K562 (cell line): ENCODE measurements at regions not wholly inside any gene's neighbourhood (a gene's known extent, or its start where the extent isn't known, plus 50 kb on each side); places are given as distances from the start of the nearest gene placed in this dataset.

ENCODE experiments used
- ARID1B ChIP-seq: fragments of 450-650 bp; IDR thresholded peaks from 2 replicates; pipeline ENCODE4 v1.6.1; 2016; ENCODE audit warnings: antibody characterized with exemption, mild to moderate bottlenecking, inconsistent platforms
- ATF7 ChIP-seq: fragments of 450-650 bp; IDR thresholded peaks from 2 replicates; pipeline ENCODE4 v1.7.1; 2014; ENCODE audit warnings: mild to moderate bottlenecking, moderate library complexity
- BACH1 ChIP-seq: fragments of 200-800 bp; sonication (Bioruptor generic); IDR thresholded peaks from 2 replicates; pipeline ENCODE4 v1.6.1; 2016; ENCODE audit warnings: missing genetic modification characterization, missing compliant biosample characterization
- CBX3 ChIP-seq, 2 experiments: IDR thresholded peaks; 1 replicate in 1 of 2; 2 replicates in 1 of 2; pipeline ENCODE4 v1.6.1; 2012; ENCODE audit warnings: inconsistent platforms in 2 of 2, low read length in 2 of 2, borderline replicate concordance in 1 of 2, control low read depth in 1 of 2
- EZH2 ChIP-seq: IDR thresholded peaks from 2 replicates; pipeline ENCODE4 v1.6.1; 2012; ENCODE audit warnings: low read depth, mild to moderate bottlenecking, inconsistent platforms, low read length, borderline replicate concordance
- HNRNPK ChIP-seq: fragments of 200-400 bp; formaldehyde crosslinking; IDR thresholded peaks from one replicate; pipeline ENCODE4 v1.6.1; 2018; ENCODE audit warnings: mild to moderate bottlenecking, low read depth, low read length; ENCODE audit not compliant: poor library complexity, severe bottlenecking
- IFI16 ChIP-seq: fragments of 250-450 bp; sonication (Bioruptor Pico); IDR thresholded peaks from 2 replicates; pipeline ENCODE4 v2.1.2; 2022; ENCODE audit warnings: mild to moderate bottlenecking, inconsistent platforms
- KDM4B ChIP-seq, 2 experiments: fragments of 450-650 bp in 1 of 2; sonication (generic) in 1 of 2; IDR thresholded peaks; 2 replicates each; pipeline ENCODE4 v1.6.1; 2016 to 2017; ENCODE audit warnings: borderline replicate concordance in 2 of 2, antibody characterized with exemption in 1 of 2, low read depth in 1 of 2, mild to moderate bottlenecking in 1 of 2
- KHSRP ChIP-seq: fragments of 450-650 bp; IDR thresholded peaks from 2 replicates; pipeline ENCODE4 v1.6.1; 2017
- MEF2A ChIP-seq: IDR thresholded peaks from 2 replicates; pipeline ENCODE4 v1.6.1; 2011; ENCODE audit warnings: low read depth, mild to moderate bottlenecking, low read length, moderate library complexity; ENCODE audit not compliant: control insufficient read depth
- MTA3 ChIP-seq: fragments of 450-650 bp; formaldehyde crosslinking; IDR thresholded peaks from 2 replicates; pipeline ENCODE4 v1.6.1; 2017; ENCODE audit warnings: mild to moderate bottlenecking, borderline replicate concordance
- NCOA4 ChIP-seq: fragments of 450-650 bp; IDR thresholded peaks from 2 replicates; pipeline ENCODE4 v1.6.1; 2018; ENCODE audit warnings: mild to moderate bottlenecking; ENCODE audit not compliant: partially characterized antibody
- NFIC ChIP-seq: fragments of 450-650 bp; IDR thresholded peaks from 2 replicates; pipeline ENCODE4 v1.6.1; 2017; ENCODE audit warnings: mild to moderate bottlenecking, inconsistent platforms
- PCBP1 ChIP-seq: fragments of 200-400 bp; formaldehyde crosslinking; IDR thresholded peaks from 2 replicates; pipeline ENCODE4 v1.6.1; 2018; ENCODE audit warnings: mild to moderate bottlenecking, low read depth, low read length; ENCODE audit not compliant: poor library complexity, severe bottlenecking
- PML ChIP-seq: IDR thresholded peaks from 2 replicates; pipeline ENCODE4 v1.6.1; 2012; ENCODE audit warnings: low read length, inconsistent platforms
- POLR2B ChIP-seq: fragments of 450-650 bp; IDR thresholded peaks from 2 replicates; pipeline ENCODE4 v1.6.1; 2018; ENCODE audit warnings: low read depth; ENCODE audit not compliant: partially characterized antibody
- RHOXF2B ChIP-seq: fragments of 250-450 bp; sonication (Bioruptor Pico); conservative IDR thresholded peaks from 2 replicates; pipeline ENCODE4 v1.5.1; 2021
- SMAD1 ChIP-seq: fragments of 150-350 bp; IDR thresholded peaks from 2 replicates; pipeline ENCODE4 v1.6.1; 2014; ENCODE audit warnings: low read length, low read depth; ENCODE audit not compliant: partially characterized antibody
- SMC3 ChIP-seq: conservative IDR thresholded peaks from 2 replicates; pipeline ENCODE4 v1.6.1; 2011; ENCODE audit warnings: low read depth, low read length, improper control_type of control experiment; ENCODE audit not compliant: insufficient read depth
- SRSF3 ChIP-seq: fragments of 200-400 bp; formaldehyde crosslinking; IDR thresholded peaks from 2 replicates; pipeline ENCODE4 v1.6.1; 2016; ENCODE audit warnings: mild to moderate bottlenecking, low read length, moderate library complexity; ENCODE audit not compliant: insufficient read depth
- STAT5A ChIP-seq: IDR thresholded peaks from 2 replicates; pipeline ENCODE4 v1.6.1; 2012; ENCODE audit warnings: low read length, inconsistent platforms, borderline replicate concordance
- SUPT5H ChIP-seq: fragments of 450-650 bp; IDR thresholded peaks from 2 replicates; pipeline ENCODE4 v1.6.1; 2016
- ZC3H4 ChIP-seq: sonication (generic); formaldehyde crosslinking; IDR thresholded peaks from 2 replicates; pipeline ENCODE4 v1.9.0; 2021; ENCODE audit warnings: missing genetic modification reagents, borderline replicate concordance
- ZNF121 ChIP-seq: sonication (generic); formaldehyde crosslinking; conservative IDR thresholded peaks from 2 replicates; pipeline ENCODE4 v1.8.0; 2022; ENCODE audit warnings: missing genetic modification reagents
- ZNF124 ChIP-seq: sonication (generic); formaldehyde crosslinking; IDR thresholded peaks from 2 replicates; pipeline ENCODE4 v1.8.1; 2022; ENCODE audit warnings: missing genetic modification reagents
- TF ChIP-seq, protein P1 (sequence below): fragments of 250-450 bp; sonication (Bioruptor Pico); IDR thresholded peaks from 2 replicates; pipeline ENCODE4 v1.8.0; 2021; ENCODE audit warnings: mild to moderate bottlenecking, moderate library complexity
- TF ChIP-seq, protein P2 (sequence below): fragments of 450-650 bp; conservative IDR thresholded peaks from 2 replicates; pipeline ENCODE4 v1.6.1; 2016; ENCODE audit warnings: missing genetic modification characterization, low read depth, mild to moderate bottlenecking, missing compliant biosample characterization, moderate library complexity
- TF ChIP-seq, protein P3 (sequence below), 2 experiments: fragments of 450-650 bp in 1 of 2; sonication (generic) in 1 of 2; formaldehyde crosslinking; conservative IDR thresholded peaks; 2 replicates each; pipeline versions ENCODE4 v1.4.0 to v1.8.1; 2020 to 2022; ENCODE audit warnings: mild to moderate bottlenecking in 1 of 2, missing genetic modification reagents in 1 of 2

DNA sequence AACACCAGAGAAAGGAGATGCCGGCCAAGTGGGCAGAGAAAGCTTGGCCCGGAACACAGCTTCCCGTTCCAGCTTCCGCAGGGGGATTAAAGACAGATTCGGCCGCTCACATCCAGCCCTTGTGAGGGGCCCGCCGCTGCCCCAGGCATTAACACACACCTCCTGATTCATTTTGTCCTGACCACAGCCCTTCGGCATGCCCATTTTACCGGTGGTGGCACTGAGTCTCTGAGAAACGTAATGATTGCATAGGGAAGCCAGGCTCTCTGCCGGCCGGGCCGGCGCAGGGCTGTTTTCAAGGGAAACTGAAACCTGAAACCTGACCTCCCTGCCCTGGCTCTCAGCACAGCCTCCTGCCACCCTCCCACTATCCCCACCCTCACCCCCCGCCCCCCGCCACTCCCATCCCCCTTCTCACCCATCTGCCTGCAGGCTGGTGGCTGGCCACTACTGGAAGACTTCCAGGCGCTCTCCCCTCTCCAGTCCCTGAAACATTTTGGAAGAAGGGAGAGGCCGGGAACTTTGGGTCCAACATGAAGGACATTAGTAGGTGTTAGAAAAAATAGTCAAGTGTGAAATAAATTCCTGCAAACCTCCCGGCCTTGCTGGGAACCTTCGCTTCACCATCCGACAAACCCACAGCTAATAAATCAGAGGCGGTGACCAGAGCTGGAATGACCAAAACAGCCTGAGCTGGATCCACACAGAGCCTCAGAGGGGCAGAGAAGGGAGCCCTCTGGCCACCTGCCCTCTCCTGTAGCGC is 83.5 kb upstream of the CUX1 start (continued):
- TF ChIP-seq MTA3 (peak; percentile 55; the same call in 1 of the 2 replicates), ARID1B (0 out of 2 replicates have a peak, but pooled peaks have one; percentile 24), KHSRP (no peak), IFI16 (no peak), KDM4B (IDR thresholded peaks at IDR 0.05; ENCODE audit: borderline replicate concordance in 2 of 2, low read depth in 1 of 2) (peak in 1 of 2 experiments; percentile 41; a peak in 1 of 4 replicates), PCBP1 (peak; percentile 31), CBX3 (IDR thresholded peaks at IDR 0.05; ENCODE audit: borderline replicate concordance in 1 of 2, low read length in 2 of 2) (peak in 1 of 2 experiments; percentile 52; a peak in 1 of 3 replicates), SUPT5H (peak; percentile 56), SRSF3 (no peak), HNRNPK (no peak), ZNF121 (no peak), ZNF124 (CRISPR knock-in tag) (no peak), POLR2B (peak; percentile 56), STAT5A (0 out of 2 replicates have a peak, but pooled peaks have one; percentile 15), SMC3 (no peak), RHOXF2B (CRISPR knock-in tag) (no peak), PML (no peak), EZH2 (no peak), BACH1 (tag) (0 out of 2 replicates have a peak, but pooled peaks have one; percentile 44), SMAD1 (no peak), MEF2A (no peak), ATF7 (peak; percentile 61), NFIC (peak; percentile 30; the same call in 1 of the 2 replicates), ZC3H4 (CRISPR knock-in tag) (no peak), NCOA4 (no peak)
- TF ChIP-seq, protein P1, sequence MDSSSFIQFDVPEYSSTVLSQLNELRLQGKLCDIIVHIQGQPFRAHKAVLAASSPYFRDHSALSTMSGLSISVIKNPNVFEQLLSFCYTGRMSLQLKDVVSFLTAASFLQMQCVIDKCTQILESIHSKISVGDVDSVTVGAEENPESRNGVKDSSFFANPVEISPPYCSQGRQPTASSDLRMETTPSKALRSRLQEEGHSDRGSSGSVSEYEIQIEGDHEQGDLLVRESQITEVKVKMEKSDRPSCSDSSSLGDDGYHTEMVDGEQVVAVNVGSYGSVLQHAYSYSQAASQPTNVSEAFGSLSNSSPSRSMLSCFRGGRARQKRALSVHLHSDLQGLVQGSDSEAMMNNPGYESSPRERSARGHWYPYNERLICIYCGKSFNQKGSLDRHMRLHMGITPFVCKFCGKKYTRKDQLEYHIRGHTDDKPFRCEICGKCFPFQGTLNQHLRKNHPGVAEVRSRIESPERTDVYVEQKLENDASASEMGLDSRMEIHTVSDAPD (CRISPR knock-in tag): no peak
- TF ChIP-seq, protein P2, sequence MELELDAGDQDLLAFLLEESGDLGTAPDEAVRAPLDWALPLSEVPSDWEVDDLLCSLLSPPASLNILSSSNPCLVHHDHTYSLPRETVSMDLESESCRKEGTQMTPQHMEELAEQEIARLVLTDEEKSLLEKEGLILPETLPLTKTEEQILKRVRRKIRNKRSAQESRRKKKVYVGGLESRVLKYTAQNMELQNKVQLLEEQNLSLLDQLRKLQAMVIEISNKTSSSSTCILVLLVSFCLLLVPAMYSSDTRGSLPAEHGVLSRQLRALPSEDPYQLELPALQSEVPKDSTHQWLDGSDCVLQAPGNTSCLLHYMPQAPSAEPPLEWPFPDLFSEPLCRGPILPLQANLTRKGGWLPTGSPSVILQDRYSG (tag): no peak
- TF ChIP-seq, protein P3, sequence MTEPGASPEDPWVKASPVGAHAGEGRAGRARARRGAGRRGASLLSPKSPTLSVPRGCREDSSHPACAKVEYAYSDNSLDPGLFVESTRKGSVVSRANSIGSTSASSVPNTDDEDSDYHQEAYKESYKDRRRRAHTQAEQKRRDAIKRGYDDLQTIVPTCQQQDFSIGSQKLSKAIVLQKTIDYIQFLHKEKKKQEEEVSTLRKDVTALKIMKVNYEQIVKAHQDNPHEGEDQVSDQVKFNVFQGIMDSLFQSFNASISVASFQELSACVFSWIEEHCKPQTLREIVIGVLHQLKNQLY (CRISPR knock-in tag; conservative IDR thresholded peaks at IDR 0.05): no peak
